ENCODE measurements at regions not wholly inside any gene's neighbourhood (a gene's known extent, or its start where the extent isn't known, plus 50 kb on each side); places are given as distances from the start of the nearest gene placed in this dataset.

GRCh38 chr14:39884091-39884490 is 451.9 kb upstream of the FBXO33 start:
- DNase-seq = no peak
- intact Hi-C loops (cut with DNase I) = no loop called here

- no peak for DNase-seq
- intact Hi-C loops (cut with DNase I) = no loop called here
Measured at GRCh38 chr14:39880965-39881364, 448.7 kb upstream of the FBXO33 start.

DNA sequence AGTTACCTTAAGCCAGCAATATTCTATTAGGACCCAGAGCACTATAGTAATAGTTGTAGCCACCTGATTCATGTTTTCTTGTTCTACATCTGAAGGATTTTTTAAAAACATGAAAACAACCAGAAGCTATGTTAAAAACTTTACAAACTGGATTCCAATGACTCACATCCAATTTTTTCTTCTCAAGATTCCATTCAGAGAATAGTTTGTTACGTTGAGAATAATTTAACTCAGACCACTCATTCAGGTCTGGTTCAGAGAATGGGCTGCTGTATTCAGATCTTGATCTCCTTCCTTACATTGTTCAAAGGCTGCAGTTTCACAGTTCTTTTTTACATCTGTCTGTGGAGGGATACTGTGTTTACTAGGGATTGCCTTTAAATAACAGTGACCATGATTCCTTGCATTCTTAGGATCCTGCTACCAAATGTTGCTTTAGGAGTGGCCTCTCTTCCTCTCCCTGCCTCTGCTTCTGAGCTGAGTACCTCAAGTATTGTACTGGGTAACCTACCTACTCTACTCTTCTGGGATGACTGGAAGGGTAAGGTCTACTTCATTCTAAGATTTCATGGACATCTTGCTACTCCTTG is 448.0 kb upstream of the FBXO33 start:
- no peak for DNase-seq
- intact Hi-C loops (cut with DNase I) = no loop called here

DNA sequence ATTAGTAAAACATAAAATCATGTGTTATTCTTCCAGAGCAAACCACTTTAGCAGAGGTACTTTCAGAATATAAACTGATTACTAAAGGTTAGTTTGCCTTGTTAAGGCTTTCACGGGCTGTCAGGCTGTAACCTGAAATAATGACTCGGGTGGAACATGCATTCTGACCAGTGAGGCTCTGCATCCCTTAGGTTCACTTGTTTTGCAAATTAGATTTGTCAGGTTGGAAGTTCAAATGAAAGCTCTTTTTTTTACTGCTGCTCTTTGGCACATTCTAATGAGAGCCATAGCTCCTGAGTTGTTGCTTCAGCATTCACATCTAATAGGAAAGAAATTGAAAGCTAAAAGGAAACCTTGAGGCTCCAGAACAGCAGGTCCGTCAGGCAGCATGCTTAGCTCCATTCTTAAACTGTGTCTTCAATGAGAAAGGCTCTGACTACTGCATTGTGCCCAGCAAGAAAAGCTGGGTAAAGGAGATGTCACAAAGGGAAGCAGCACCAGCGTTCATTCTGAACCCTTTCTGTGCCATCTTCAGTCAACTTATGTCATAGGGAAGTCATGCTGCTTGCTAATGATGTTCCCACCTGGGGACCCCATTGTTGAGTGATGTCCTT is 445.5 kb upstream of the FBXO33 start:
- intact Hi-C loops (cut with DNase I) = no loop called here
- DNase-seq = no peak

DNA sequence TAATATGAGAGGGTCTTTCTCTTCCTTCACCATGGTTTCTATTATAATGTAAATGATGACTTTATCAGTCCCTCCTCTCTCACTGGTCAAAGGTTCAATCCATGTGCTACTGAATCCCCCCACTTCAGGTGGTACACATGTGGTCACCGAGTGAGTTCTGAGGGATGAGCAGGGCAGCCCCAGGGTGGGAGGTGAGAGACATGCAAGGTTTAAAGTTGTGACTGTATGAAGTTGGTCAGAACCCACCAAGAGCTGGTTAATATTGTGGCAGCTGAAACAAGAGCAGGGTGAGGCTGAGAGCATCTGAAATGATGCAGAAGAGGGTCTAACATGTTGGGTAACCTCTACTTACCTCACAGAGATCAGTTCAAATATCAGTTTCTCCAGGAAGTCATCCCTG is 444.7 kb upstream of the FBXO33 start:
- intact Hi-C loops (cut with DNase I) = no loop called here
- DNase-seq = no peak

DNA sequence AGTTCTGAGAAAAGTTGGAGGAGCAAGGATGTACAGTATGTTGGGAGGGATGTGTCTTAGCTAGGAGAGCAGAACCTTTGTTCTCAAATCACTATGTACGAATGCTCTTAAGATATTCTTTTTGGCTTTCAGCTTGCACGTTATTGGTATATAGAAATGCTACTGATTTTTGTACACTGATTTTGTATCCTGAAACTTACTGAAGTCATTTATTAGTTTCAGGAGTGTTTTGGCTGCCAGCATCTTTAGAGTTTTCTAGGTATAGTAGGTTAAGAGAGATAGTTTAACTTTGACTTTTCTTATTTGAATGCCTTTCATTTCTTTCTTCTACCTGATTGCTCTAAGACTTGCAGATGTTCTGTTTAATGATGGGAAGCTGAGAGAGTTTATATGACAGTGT is 442.8 kb upstream of the FBXO33 start:
- no peak for DNase-seq

GRCh38 chr14:39873791-39874190 is 441.6 kb upstream of the FBXO33 start:
- intact Hi-C loops (cut with DNase I) = no loop called here

More for the DNA sequence above, 442.8 kb upstream of the FBXO33 start:
- intact Hi-C loops (cut with DNase I) = no loop called here

GRCh38 chr14:39868949-39869348 is 436.7 kb upstream of the FBXO33 start:
- intact Hi-C loops (cut with DNase I) = no loop called here
- DNase-seq = no peak

More at GRCh38 chr14:39873791-39874190, 441.6 kb upstream of the FBXO33 start:
- no peak for DNase-seq

- intact Hi-C loops (cut with DNase I) = no loop called here
- no peak for DNase-seq
Measured at GRCh38 chr14:39868251-39868650, 436.0 kb upstream of the FBXO33 start.

DNA sequence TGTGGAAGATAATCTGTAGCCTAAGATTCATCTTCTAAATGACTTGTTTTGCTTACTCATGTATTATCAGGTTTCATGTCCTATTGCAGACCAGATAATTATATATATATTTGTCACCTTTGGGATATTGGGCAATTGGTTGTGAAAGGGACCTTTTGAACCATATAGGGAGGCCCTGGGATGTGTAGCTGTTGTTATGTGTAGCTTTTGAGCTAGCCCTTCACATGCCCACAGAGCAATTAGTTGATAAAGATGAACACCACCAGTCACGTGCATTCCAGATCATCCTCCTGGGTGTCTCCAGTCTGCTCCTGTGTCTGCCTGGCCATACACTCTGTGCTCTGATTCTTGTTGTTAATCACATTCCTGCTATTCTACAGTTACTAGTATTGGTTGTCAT is 431.2 kb upstream of the FBXO33 start:
- no peak for DNase-seq
- intact Hi-C loops (cut with DNase I) = no loop called here

- intact Hi-C loops (cut with DNase I) = no loop called here
- DNase-seq = no peak
Measured at GRCh38 chr14:39861696-39862095, 429.5 kb upstream of the FBXO33 start.

GRCh38 chr14:39861229-39861600 is 429.0 kb upstream of the FBXO33 start:
- no peak for DNase-seq
- intact Hi-C loops (cut with DNase I) = no loop called here

GRCh38 chr14:39860596-39861228 is 428.5 kb upstream of the FBXO33 start:
- intact Hi-C loops (cut with DNase I) = no loop called here
- no peak for DNase-seq

DNA sequence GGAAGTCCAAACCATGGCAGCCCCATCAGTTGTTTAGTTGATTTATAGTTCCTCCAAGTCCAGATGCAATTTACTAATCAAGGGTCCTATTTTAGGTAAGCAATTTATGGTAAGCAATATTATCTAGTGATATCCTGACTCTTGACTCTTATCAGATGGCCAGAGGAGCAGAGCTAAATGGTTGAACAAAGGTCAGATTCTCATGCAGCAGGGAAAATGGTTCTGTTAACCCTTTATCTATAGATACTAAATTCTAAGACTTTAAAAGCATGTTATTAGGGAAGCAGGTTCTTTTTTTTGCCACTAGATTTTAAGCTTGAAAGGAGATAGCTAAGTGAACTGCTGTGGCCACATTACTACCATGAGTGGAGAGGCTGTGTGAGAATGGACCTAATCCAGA is 427.1 kb upstream of the FBXO33 start:
- intact Hi-C loops (cut with DNase I) = no loop called here
- DNase-seq = no peak

DNA sequence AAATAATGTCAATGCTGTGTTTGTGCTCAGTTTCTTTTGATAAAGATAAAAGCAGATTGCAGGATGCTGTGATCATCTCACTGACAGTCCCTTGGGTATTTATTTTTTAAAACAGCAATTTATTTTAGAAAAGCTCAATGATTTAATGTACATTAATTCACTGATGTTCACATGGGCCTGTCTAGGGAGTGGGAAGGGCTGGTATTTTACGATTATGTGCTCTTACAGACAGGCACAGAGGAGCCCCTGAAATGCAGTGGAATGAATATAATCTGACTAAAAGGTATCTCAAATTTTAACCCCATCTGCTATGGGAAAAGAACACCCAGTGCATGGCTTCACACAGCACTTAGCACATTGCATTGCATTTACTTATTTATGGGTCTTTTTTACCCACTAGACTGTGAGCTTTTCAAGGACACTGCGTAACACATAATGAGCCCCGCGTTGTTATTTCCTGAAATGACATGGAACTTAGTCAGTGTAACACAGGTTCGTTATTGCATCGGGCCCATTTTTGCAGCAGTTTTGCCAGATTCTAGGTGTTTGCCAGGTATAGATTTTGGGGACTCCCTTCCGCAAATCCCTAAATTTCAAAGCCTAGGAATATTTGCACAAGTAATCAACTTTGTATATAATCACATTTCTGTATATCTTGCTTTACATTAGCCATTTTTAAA is 425.3 kb upstream of the FBXO33 start:
- intact Hi-C loops (cut with DNase I) = no loop called here
- DNase-seq = no peak

GRCh38 chr14:39853441-39853840 is 421.2 kb upstream of the FBXO33 start:
- intact Hi-C loops (cut with DNase I) = no loop called here
- DNase-seq = no peak

DNA sequence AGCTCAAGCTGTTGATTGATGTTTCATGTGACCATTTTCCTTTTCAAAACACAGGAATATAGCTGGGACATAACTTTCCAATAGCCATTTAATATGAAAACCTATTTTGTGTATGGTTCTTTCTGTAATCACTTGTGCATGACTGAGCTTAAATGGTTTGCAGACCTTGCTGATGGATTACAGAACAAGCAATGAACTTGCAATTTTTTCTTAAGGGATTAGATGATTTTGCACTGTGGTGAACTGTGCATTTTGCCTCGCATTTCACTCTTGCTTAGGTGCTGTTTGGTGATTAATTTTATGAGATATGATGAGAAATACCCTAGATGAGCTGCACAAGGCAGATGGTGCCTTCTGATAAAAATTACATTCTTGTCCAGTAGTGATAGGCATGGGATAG is 419.0 kb upstream of the FBXO33 start:
- DNase-seq = no peak
- intact Hi-C loops (cut with DNase I) = no loop called here

GRCh38 chr14:39847852-39848251 is 415.6 kb upstream of the FBXO33 start:
- intact Hi-C loops (cut with DNase I) = no loop called here
- no peak for DNase-seq

DNA sequence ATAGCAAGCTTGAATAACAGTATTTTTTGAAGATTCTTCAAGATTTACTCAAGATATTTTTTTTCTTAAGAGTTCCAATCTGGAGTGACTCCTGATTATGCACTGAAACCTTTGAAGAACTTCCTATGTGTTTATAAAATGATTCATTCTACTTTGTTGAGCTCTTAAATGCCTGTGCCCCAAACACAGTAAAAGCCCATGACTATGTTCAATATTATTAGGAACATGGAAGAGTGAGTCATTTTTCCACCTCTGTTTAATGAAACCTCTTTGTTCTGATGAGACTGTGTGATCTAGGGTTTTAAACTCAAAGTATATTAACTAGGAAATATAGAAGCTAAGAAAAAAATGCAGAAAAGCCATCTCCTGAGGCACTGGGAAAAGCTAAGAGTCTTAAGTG is 415.0 kb upstream of the FBXO33 start:
- intact Hi-C loops (cut with DNase I) = no loop called here
- no peak for DNase-seq

DNA sequence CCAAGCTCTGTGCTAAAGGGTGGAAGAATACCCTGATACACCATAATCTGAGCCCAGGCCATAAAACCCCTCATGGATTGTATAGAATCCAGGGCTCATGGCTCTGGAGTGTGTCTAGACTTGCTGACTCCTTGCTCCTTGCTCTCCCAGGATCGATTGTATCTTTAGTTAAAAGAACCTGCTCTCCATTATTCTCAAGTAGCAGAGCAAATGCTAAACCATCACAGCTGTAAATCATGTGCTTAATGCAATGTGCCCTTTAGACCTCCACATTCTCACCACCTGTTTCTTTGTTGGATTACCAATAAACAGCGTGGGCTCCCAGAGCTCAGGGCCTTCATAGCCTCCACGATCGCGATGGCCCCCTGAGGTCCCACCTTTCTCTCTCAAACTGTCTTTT is 411.6 kb upstream of the FBXO33 start:
- intact Hi-C loops (cut with DNase I) = no loop called here
- DNase-seq = no peak

GRCh38 chr14:39841088-39841487 is 408.9 kb upstream of the FBXO33 start:
- no peak for DNase-seq
- intact Hi-C loops (cut with DNase I) = no loop called here
